K562 (cell line): ENCODE measurements at regions not wholly inside any gene's neighbourhood (a gene's known extent, or its start where the extent isn't known, plus 50 kb on each side); places are given as distances from the start of the nearest gene placed in this dataset.

Source experiments
- ATAC-seq: fragments of 200-7000 bp; cut with Tn5 transposase; 3 replicates; pipeline ENCODE4 v1.9.1; 2020; ENCODE audit warnings: moderate library complexity
- BruUV-seq: library from RNA; stranded (reverse); fragments of 400-500 nt; replicated peaks from 2 replicates; lab custom pipeline; 2021; lab: Mats Ljungman, UMichigan
- CTCF ChIA-PET: fragments of 300-600 bp; formaldehyde crosslinking; extraction: SDS; loops from one replicate; lab custom pipeline; 2021; ENCODE audit warnings: low intra/inter-chr PET ratio; lab: Yijun Ruan, JAX
- POLR2A ChIA-PET: fragments of 300-600, 350-650 bp; sonication (Branson Sonifier 250); formaldehyde crosslinking; extraction: SDS; loops from one replicate; lab custom pipeline; 2021; ENCODE audit warnings: antibody characterized with exemption, inconsistent platforms; lab: Yijun Ruan, JAX
- DNase-seq, 4 experiments: peaks; one replicate each; pipeline versions ENCODE4 v3.0.0 to v3.0.0-alpha.2; 2011 to 2018; ENCODE audit warnings: low spot score in 3 of 4, mixed read lengths in 3 of 4; ENCODE audit errors: extremely low read depth in 1 of 4
- FAIRE-seq: peaks from 2 replicates; lab custom pipeline; 2011; peaks lifted over from hg19 to GRCh38; lab: Jason Lieb, UNC
- H2AFZ ChIP-seq: 2 replicates; pipeline ENCODE4 v1.6.0; 2011; ENCODE audit warnings: low read depth, low read length, control low read depth, inconsistent platforms
- H3K27ac ChIP-seq: fragments of 200-600 bp; 3 replicates; pipeline ENCODE4 v1.8.0; 2011; ENCODE audit warnings: low read depth, mild to moderate bottlenecking, control low read depth, inconsistent platforms, low read length, moderate library complexity, mixed read lengths; ENCODE audit errors: extremely low read depth
- H3K27me3 ChIP-seq, 2 experiments: fragments of 300-600 bp in 1 of 2; 2 replicates in 1 of 2; 3 replicates in 1 of 2; pipeline versions ENCODE4 v1.6.0 to v1.8.0; 2011; ENCODE audit warnings: inconsistent platforms in 2 of 2, low read length in 2 of 2, mild to moderate bottlenecking in 1 of 2, mixed read lengths in 1 of 2, moderate library complexity in 1 of 2; ENCODE audit not compliant: control insufficient read depth in 2 of 2, insufficient read depth in 2 of 2
- H3K36me3 ChIP-seq: fragments of 300-600 bp; 3 replicates; pipeline ENCODE4 v1.8.0; 2011; ENCODE audit warnings: mild to moderate bottlenecking, low read length, inconsistent platforms; ENCODE audit not compliant: control insufficient read depth, insufficient read depth
- H3K4me1 ChIP-seq, 2 experiments: fragments of 200-600 bp in 1 of 2; replicated peaks in 1 of 2; 2 replicates in 1 of 2; 3 replicates in 1 of 2; pipeline versions ENCODE4 v1.5.1 to v1.8.0; 2011; ENCODE audit warnings: inconsistent platforms in 2 of 2, low read length in 2 of 2, mild to moderate bottlenecking in 1 of 2, mixed read lengths in 1 of 2, moderate library complexity in 1 of 2; ENCODE audit not compliant: control insufficient read depth in 2 of 2, insufficient read depth in 2 of 2
- H3K4me2 ChIP-seq: 2 replicates; pipeline ENCODE4 v1.6.1; 2011; ENCODE audit warnings: low read length, control low read depth, inconsistent platforms, mixed read lengths; ENCODE audit not compliant: insufficient read depth
- H3K4me3 ChIP-seq: fragments of 200-600 bp; sonication (generic), shearing (Covaris generic); 2 replicates; pipeline ENCODE4 v1.5.1; 2016; ENCODE audit warnings: control low read depth, inconsistent platforms
- H3K79me2 ChIP-seq: fragments of 200-600 bp; 3 replicates; pipeline ENCODE4 v1.8.0; 2011; ENCODE audit warnings: low read length, inconsistent platforms; ENCODE audit not compliant: control insufficient read depth, insufficient read depth
- H3K9ac ChIP-seq, 2 experiments: 2 replicates each; pipeline versions ENCODE4 v1.6.0 to v1.6.1; 2011; ENCODE audit warnings: low read depth in 2 of 2, low read length in 2 of 2, control low read depth in 1 of 2, inconsistent platforms in 1 of 2, mild to moderate bottlenecking in 1 of 2, mixed read lengths in 1 of 2; ENCODE audit not compliant: insufficient read depth in 1 of 2
- H3K9me1 ChIP-seq: one replicate; pipeline ENCODE4 v1.6.0; 2011; ENCODE audit warnings: inconsistent platforms, mild to moderate bottlenecking, low read length, moderate library complexity; ENCODE audit not compliant: control insufficient read depth, insufficient read depth
- H3K9me3 ChIP-seq: replicated peaks from 2 replicates; pipeline ENCODE4 v1.5.1; 2011; ENCODE audit warnings: low read depth, low read length, inconsistent platforms; ENCODE audit not compliant: control insufficient read depth, insufficient read depth
- H4K20me1 ChIP-seq: replicated peaks from 2 replicates; pipeline ENCODE4 v1.6.1; 2011; ENCODE audit warnings: low read length, inconsistent platforms, mixed read lengths; ENCODE audit not compliant: control insufficient read depth, insufficient read depth
- BACH1 ChIP-seq: fragments of 200-800 bp; sonication (Bioruptor generic); IDR thresholded peaks from 2 replicates; pipeline ENCODE4 v1.6.1; 2016; ENCODE audit warnings: missing genetic modification characterization, missing compliant biosample characterization
- CEBPB ChIP-seq: fragments of 450-650 bp; IDR thresholded peaks from 2 replicates; pipeline ENCODE4 v1.6.1; 2016; ENCODE audit warnings: missing genetic modification characterization, missing compliant biosample characterization
- HMG20A ChIP-seq: fragments of 450-650 bp; formaldehyde crosslinking; conservative IDR thresholded peaks from 2 replicates; pipeline ENCODE4 v1.4.0; 2020; ENCODE audit warnings: mild to moderate bottlenecking, mixed read lengths
- KLF16 ChIP-seq: IDR thresholded peaks from 2 replicates; pipeline ENCODE4 v1.6.1; 2016; ENCODE audit warnings: antibody characterized with exemption
- MAZ ChIP-seq, 2 experiments: fragments of 450-650 bp in 1 of 2; sonication (generic) in 1 of 2; formaldehyde crosslinking; IDR thresholded peaks in 1 of 2; conservative IDR thresholded peaks in 1 of 2; 2 replicates each; pipeline versions ENCODE4 v1.4.0 to v1.5.0; 2020; ENCODE audit warnings: mild to moderate bottlenecking in 1 of 2, missing genetic modification reagents in 1 of 2
- NR2C2 ChIP-seq, 2 experiments: fragments of 200-800 bp in 1 of 2; sonication (Bioruptor generic) in 1 of 2; sonication (generic) in 1 of 2; formaldehyde crosslinking in 1 of 2; IDR thresholded peaks; 2 replicates each; pipeline versions ENCODE4 v1.6.1 to v1.8.0; 2016 to 2022; ENCODE audit warnings: mild to moderate bottlenecking in 1 of 2, missing compliant biosample characterization in 1 of 2, missing genetic modification characterization in 1 of 2, missing genetic modification reagents in 1 of 2
- POLR2AphosphoS5 ChIP-seq: IDR thresholded peaks from 2 replicates; pipeline ENCODE4 v1.6.1; 2011; ENCODE audit warnings: mild to moderate bottlenecking, low read depth, low read length, moderate library complexity; ENCODE audit not compliant: control insufficient read depth, insufficient read depth
- POU5F1 ChIP-seq: fragments of 150-350 bp; IDR thresholded peaks from 2 replicates; pipeline ENCODE4 v1.6.1; 2014; ENCODE audit warnings: borderline replicate concordance, low read length, low read depth, mild to moderate bottlenecking; ENCODE audit not compliant: partially characterized antibody
- ZC3H4 ChIP-seq: sonication (generic); formaldehyde crosslinking; IDR thresholded peaks from 2 replicates; pipeline ENCODE4 v1.9.0; 2021; ENCODE audit warnings: missing genetic modification reagents, borderline replicate concordance
- ZNF134 ChIP-seq: fragments of 250-450 bp; sonication (Bioruptor Pico); conservative IDR thresholded peaks from 2 replicates; pipeline ENCODE4 v1.4.0; 2020
- ZNF175 ChIP-seq: fragments of 200-800 bp; sonication (Bioruptor generic); IDR thresholded peaks from 2 replicates; pipeline ENCODE4 v1.6.1; 2016; ENCODE audit warnings: low read depth, mild to moderate bottlenecking, missing genetic modification characterization, missing compliant biosample characterization
- ZNF23 ChIP-seq: fragments of 250-450 bp; sonication (Bioruptor Pico); IDR thresholded peaks from 2 replicates; pipeline ENCODE4 v1.4.0; 2020; ENCODE audit warnings: mild to moderate bottlenecking
- WGBS: fragments of 100-300 bp; shearing (Covaris generic); methylation state at CpG from one replicate; pipeline ENCODE4 v1.1.6; 2016; ENCODE audit warnings: low coverage, mixed read lengths; ENCODE audit not compliant: insufficient coverage; ENCODE audit errors: missing lambda C conversion rate; 5-methylcytosine and 5-hydroxymethylcytosine counted together
- in situ Hi-C: fragments of 300-500 bp; cut with MboI; formaldehyde crosslinking; loops from 4 replicates; pipeline ENCODE4 v1.15.0; 2018; ENCODE audit warnings: inconsistent platforms, mixed read lengths
- intact Hi-C: fragments of 100-400 bp; cut with micrococcal nuclease; formaldehyde crosslinking; loops from 2 replicates; pipeline ENCODE4 v1.14.2; 2022
- TF ChIP-seq, protein P1 (sequence below), 3 experiments: IDR thresholded peaks in 2 of 3; conservative IDR thresholded peaks in 1 of 3; 2 replicates each; pipeline ENCODE4 v1.5.1; 2011 to 2012; ENCODE audit warnings: low read length in 3 of 3, mild to moderate bottlenecking in 3 of 3, control low read depth in 2 of 3, improper control_type of control experiment in 1 of 3, inconsistent platforms in 1 of 3, low read depth in 1 of 3, mixed read lengths in 1 of 3, moderate library complexity in 1 of 3; ENCODE audit not compliant: insufficient read depth in 2 of 3
- TF ChIP-seq, protein P2 (sequence below): sonication (generic); formaldehyde crosslinking; IDR thresholded peaks from 2 replicates; pipeline ENCODE4 v1.8.1; 2023; ENCODE audit warnings: mild to moderate bottlenecking, missing genetic modification reagents
- TF ChIP-seq, protein P3 (sequence below): fragments of 250-450 bp; sonication (Bioruptor Pico); IDR thresholded peaks from 2 replicates; pipeline ENCODE4 v1.4.0; 2020; ENCODE audit warnings: borderline replicate concordance
- TF ChIP-seq, protein P4 (sequence below): fragments of 450-650 bp; formaldehyde crosslinking; IDR thresholded peaks from 2 replicates; pipeline ENCODE4 v1.4.0; 2022; ENCODE audit warnings: mild to moderate bottlenecking, moderate library complexity

DNA sequence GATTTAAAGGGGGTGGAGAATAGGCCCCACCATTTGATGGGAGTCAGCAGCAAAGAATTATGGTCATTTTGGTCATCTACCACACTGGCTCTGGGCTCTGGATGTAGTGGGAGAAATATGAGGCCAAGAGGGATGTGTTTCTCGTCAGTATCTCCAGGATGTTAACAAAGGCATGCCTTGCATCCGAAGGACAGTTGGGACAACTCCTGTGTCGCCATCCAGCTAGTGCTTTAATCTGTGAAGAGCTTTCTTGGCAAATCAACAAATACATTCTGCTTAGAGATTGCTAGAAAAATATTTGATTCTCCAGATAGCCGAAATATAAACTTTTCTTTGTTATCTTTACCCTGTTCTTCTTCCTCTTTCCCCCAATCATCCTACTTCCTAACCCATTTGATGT is 287.1 kb upstream of the TNP1 start:
- Histone ChIP-seq H3K4me3 (no peak overlapping the region), H4K20me1 (no peaks in the 10 kb centered on the region), H3K9ac (no peak overlapping the region), H3K36me3 (no peaks in the 10 kb centered on the region), H3K27ac (no peak overlapping the region), H3K4me1 (peaks cover 0 to 27% of the 10 kb centered on the region in 2 experiments; a peak in 3 of 5 replicates), H3K4me2 (no peak overlapping the region), H3K9me3 (peaks cover 3% of the 10 kb centered on the region), H3K79me2 (no peaks in the 10 kb centered on the region), H2AFZ (no peak overlapping the region), H3K27me3 (no peaks in the 10 kb centered on the region), H3K9me1 (peaks cover 3% of the 10 kb centered on the region)
- POLR2A ChIA-PET, result no interaction called here
- DNase-seq, result no peak
- BruUV-seq, result no TSS peak
- CTCF ChIA-PET, result no interaction called here
- no peak for ATAC-seq
- in situ Hi-C loops, result no loop called here
- no peak for FAIRE-seq
- intact Hi-C loops, result no loop called here
- WGBS, result 38% methylated on average over 4 of the region's 4 CpGs
- TF ChIP-seq POLR2AphosphoS5 (no peak), CEBPB (tag) (no peak), POU5F1 (no peak), KLF16 (no peak), HMG20A (CRISPR knock-in tag) (no peak), ZNF175 (CRISPR knock-in tag) (no peak), NR2C2 (CRISPR knock-in tag; IDR thresholded peaks at IDR 0.05) (no peak), NR2C2 (tag; IDR thresholded peaks at IDR 0.05) (no peak), ZNF134 (CRISPR knock-in tag) (no peak), BACH1 (tag) (no peak), ZNF23 (CRISPR knock-in tag) (no peak), MAZ (CRISPR knock-in tag; conservative IDR thresholded peaks at IDR 0.05 in 1 of 2, IDR thresholded peaks at IDR 0.05 in 1 of 2) (no peak), ZC3H4 (CRISPR knock-in tag) (no peak)
- TF ChIP-seq, protein P1, sequence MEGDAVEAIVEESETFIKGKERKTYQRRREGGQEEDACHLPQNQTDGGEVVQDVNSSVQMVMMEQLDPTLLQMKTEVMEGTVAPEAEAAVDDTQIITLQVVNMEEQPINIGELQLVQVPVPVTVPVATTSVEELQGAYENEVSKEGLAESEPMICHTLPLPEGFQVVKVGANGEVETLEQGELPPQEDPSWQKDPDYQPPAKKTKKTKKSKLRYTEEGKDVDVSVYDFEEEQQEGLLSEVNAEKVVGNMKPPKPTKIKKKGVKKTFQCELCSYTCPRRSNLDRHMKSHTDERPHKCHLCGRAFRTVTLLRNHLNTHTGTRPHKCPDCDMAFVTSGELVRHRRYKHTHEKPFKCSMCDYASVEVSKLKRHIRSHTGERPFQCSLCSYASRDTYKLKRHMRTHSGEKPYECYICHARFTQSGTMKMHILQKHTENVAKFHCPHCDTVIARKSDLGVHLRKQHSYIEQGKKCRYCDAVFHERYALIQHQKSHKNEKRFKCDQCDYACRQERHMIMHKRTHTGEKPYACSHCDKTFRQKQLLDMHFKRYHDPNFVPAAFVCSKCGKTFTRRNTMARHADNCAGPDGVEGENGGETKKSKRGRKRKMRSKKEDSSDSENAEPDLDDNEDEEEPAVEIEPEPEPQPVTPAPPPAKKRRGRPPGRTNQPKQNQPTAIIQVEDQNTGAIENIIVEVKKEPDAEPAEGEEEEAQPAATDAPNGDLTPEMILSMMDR (IDR thresholded peaks at IDR 0.05 in 2 of 3, conservative IDR thresholded peaks at IDR 0.05 in 1 of 3; ENCODE audit: insufficient read depth in 2 of 3, low read depth in 1 of 3, low read length in 3 of 3), result no peak
- TF ChIP-seq, protein P2, sequence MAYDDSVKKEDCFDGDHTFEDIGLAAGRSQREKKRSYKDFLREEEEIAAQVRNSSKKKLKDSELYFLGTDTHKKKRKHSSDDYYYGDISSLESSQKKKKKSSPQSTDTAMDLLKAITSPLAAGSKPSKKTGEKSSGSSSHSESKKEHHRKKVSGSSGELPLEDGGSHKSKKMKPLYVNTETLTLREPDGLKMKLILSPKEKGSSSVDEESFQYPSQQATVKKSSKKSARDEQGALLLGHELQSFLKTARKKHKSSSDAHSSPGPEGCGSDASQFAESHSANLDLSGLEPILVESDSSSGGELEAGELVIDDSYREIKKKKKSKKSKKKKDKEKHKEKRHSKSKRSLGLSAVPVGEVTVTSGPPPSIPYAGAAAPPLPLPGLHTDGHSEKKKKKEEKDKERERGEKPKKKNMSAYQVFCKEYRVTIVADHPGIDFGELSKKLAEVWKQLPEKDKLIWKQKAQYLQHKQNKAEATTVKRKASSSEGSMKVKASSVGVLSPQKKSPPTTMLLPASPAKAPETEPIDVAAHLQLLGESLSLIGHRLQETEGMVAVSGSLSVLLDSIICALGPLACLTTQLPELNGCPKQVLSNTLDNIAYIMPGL (CRISPR knock-in tag), result no peak
- TF ChIP-seq, protein P3, sequence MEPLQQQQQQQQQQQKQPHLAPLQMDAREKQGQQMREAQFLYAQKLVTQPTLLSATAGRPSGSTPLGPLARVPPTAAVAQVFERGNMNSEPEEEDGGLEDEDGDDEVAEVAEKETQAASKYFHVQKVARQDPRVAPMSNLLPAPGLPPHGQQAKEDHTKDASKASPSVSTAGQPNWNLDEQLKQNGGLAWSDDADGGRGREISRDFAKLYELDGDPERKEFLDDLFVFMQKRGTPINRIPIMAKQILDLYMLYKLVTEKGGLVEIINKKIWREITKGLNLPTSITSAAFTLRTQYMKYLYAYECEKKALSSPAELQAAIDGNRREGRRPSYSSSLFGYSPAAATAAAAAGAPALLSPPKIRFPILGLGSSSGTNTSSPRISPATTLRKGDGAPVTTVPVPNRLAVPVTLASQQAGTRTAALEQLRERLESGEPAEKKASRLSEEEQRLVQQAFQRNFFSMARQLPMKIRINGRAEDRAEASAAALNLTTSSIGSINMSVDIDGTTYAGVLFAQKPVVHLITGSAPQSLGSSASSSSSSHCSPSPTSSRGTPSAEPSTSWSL (CRISPR knock-in tag), result no peak
- TF ChIP-seq, protein P4, sequence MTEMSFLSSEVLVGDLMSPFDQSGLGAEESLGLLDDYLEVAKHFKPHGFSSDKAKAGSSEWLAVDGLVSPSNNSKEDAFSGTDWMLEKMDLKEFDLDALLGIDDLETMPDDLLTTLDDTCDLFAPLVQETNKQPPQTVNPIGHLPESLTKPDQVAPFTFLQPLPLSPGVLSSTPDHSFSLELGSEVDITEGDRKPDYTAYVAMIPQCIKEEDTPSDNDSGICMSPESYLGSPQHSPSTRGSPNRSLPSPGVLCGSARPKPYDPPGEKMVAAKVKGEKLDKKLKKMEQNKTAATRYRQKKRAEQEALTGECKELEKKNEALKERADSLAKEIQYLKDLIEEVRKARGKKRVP (CRISPR knock-in tag), result no peak
